Astrocyte (in vitro differentiated cells and primary cell): ENCODE measurements at regions not wholly inside any gene's neighbourhood (a gene's known extent, or its start where the extent isn't known, plus 50 kb on each side); places are given as distances from the start of the nearest gene placed in this dataset.

Source experiments
- CTCF ChIP-seq: IDR thresholded peaks from 2 replicates; pipeline ENCODE4 v1.5.1; 2011; ENCODE audit warnings: low read depth, mild to moderate bottlenecking, inconsistent platforms, low read length, moderate library complexity; ENCODE audit not compliant: insufficient read depth
- EZH2 ChIP-seq: IDR thresholded peaks from 2 replicates; pipeline ENCODE4 v1.6.1; 2012; ENCODE audit warnings: mild to moderate bottlenecking, low read length, inconsistent platforms; ENCODE audit not compliant: insufficient read depth

GRCh38 chr2:226118471-226119429, 680.9 kb downstream of the IRS1 start:
- no peak for TF ChIP-seq CTCF
- no peak for TF ChIP-seq EZH2
